ENCODE measurements at regions not wholly inside any gene's neighbourhood (a gene's known extent, or its start where the extent isn't known, plus 50 kb on each side); places are given as distances from the start of the nearest gene placed in this dataset.

DNA sequence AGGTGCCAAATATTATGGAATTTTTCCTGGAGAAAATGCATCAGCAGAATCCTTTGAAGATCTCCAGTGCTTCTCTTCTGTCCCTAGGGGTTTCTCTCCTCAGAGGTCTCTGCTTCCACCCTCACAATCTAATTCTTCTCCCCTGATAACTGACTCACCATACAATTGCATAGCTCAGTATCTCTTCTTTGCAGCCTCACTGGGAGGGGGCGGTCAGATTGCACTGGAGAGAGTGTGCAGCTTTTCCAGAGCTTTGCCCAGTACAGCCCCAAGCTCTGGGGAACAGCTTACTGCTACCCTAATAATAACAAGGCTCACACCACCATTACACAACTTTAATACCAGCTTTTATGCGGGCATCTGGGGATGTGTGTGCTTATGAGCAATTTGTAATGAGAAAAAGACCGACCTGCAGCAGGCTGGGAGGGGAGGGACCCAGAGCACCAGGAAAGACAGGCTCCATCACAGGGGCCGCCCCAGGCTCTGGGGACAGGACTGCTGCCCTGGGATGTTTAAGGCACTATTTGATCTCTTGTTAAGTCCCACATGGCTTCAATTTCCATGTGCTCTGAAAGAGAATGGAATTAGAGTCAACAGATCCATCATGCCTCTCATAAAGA lies 276.6 kb upstream of the SIX2 start:
- Mint-ChIP-seq H3K4me1 (ENCODE audit: low read depth, unreplicated experiment) (no peaks in the 10 kb centered on the region), H3K27me3 (ENCODE audit: unreplicated experiment) (peaks cover 5% of the 10 kb centered on the region), H3K27ac (ENCODE audit: unreplicated experiment) (no peak overlapping the region), H3K9me3 (ENCODE audit: unreplicated experiment) (peaks cover 3% of the 10 kb centered on the region), H3K36me3 (ENCODE audit: unreplicated experiment) (no peaks in the 10 kb centered on the region), H3K4me3 (ENCODE audit: unreplicated experiment) (no peak overlapping the region)
- no peak for DNase-seq
- TF ChIP-seq, protein P1, sequence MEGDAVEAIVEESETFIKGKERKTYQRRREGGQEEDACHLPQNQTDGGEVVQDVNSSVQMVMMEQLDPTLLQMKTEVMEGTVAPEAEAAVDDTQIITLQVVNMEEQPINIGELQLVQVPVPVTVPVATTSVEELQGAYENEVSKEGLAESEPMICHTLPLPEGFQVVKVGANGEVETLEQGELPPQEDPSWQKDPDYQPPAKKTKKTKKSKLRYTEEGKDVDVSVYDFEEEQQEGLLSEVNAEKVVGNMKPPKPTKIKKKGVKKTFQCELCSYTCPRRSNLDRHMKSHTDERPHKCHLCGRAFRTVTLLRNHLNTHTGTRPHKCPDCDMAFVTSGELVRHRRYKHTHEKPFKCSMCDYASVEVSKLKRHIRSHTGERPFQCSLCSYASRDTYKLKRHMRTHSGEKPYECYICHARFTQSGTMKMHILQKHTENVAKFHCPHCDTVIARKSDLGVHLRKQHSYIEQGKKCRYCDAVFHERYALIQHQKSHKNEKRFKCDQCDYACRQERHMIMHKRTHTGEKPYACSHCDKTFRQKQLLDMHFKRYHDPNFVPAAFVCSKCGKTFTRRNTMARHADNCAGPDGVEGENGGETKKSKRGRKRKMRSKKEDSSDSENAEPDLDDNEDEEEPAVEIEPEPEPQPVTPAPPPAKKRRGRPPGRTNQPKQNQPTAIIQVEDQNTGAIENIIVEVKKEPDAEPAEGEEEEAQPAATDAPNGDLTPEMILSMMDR (IDR thresholded peaks at IDR 0.05; ENCODE audit: partially characterized antibody, unreplicated experiment) = no peak

DNA sequence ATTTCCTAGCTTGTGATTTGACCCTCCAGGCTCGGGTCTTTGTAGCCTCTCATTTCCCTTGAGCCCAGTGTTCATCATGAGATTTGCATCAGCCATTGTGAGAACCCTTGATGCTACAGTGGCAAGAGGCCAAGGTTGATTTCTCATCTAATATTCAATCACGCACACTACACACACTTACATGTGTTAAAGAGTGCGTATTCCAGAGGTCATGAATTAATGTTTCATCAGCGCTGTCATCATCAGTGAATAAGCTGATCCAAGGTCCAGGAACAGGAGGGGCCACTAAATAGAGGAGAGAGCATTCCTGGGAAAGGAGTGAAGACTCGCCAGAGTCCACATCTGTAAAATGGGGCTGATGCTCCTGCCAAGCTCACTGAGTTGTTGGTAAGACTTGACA lies 276.1 kb upstream of the SIX2 start:
- no peak overlapping the region for H3K4me3 Mint-ChIP-seq (ENCODE audit: unreplicated experiment)
- H3K4me1 Mint-ChIP-seq (ENCODE audit: low read depth, unreplicated experiment) = no peaks in the 10 kb centered on the region
- H3K27ac Mint-ChIP-seq (ENCODE audit: unreplicated experiment) = no peak overlapping the region
- TF ChIP-seq, protein P1 (IDR thresholded peaks at IDR 0.05; ENCODE audit: partially characterized antibody, unreplicated experiment) = no peak
- DNase-seq = no peak
- H3K36me3 Mint-ChIP-seq (ENCODE audit: unreplicated experiment) = no peaks in the 10 kb centered on the region
- peaks cover 6% of the 10 kb centered on the region for H3K27me3 Mint-ChIP-seq (ENCODE audit: unreplicated experiment)
- H3K9me3 Mint-ChIP-seq (ENCODE audit: unreplicated experiment) = peaks cover 3% of the 10 kb centered on the region

DNA sequence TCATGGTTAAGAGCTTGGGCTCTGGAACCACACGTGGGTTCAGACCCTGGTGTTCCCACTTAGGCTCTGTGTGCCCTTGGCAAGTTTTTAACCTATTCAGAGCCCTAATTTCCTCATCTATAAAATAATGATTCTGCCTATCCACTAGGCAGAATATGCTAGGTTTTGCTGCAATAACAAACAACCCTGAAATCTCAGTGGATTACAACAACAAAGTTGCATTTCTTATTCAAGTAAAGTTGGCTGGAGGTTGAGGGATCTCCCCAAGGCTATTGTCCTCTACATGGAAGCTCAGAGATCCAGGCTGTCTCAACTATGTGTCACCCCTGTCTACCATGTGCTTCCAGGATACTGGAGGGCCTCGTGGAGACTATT lies 275.4 kb upstream of the SIX2 start:
- peaks cover 3% of the 10 kb centered on the region for H3K9me3 Mint-ChIP-seq (ENCODE audit: unreplicated experiment)
- H3K4me1 Mint-ChIP-seq (ENCODE audit: low read depth, unreplicated experiment) = no peaks in the 10 kb centered on the region
- no peak overlapping the region for H3K27ac Mint-ChIP-seq (ENCODE audit: unreplicated experiment)
- no peaks in the 10 kb centered on the region for H3K36me3 Mint-ChIP-seq (ENCODE audit: unreplicated experiment)
- H3K27me3 Mint-ChIP-seq (ENCODE audit: unreplicated experiment) = peaks cover 6% of the 10 kb centered on the region
- DNase-seq = no peak
- no peak overlapping the region for H3K4me3 Mint-ChIP-seq (ENCODE audit: unreplicated experiment)
- TF ChIP-seq, protein P1 (IDR thresholded peaks at IDR 0.05; ENCODE audit: partially characterized antibody, unreplicated experiment) = no peak

DNA sequence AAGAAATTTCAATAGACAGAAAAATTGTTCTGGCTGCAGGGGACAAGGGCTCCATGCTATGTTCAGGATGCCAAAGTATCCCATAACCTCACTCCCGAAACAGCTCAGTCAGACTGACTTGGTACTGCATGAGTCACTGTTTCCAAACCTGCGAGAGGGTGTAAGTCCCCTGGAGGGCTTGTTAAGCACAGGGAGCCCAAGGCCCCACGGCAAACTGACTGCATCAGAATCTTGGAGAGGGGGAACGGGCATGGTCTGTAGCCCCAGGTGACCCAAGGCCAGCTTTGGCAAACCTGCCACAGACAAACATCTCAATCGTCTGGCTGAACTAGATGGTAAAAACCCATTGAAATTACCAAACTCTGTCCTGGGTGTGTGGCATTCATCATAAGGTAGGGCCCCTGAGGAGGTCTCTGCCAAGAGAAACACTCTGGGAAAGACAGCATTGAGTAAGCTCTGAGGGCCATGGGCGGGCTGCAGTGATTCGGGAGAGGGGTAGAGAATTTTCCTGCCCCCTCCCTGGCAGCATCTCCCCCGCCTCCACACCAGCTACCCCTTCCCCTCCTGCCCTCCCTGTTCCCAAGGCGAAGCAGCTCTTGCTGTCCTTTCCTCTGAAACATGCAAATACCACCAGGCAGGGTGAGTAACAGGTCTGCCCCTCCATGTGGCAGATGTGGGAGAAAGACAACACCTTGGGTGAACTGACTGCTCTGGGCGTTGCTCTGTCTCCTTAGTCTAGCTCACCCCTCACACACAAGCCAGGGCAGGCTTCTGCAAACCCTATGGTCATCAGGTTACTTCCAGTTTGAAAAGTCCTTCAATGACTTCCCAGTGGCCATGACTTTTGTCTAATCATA lies 274.7 kb upstream of the SIX2 start:
- Mint-ChIP-seq H3K4me1 (ENCODE audit: low read depth, unreplicated experiment) (no peaks in the 10 kb centered on the region), H3K4me3 (ENCODE audit: unreplicated experiment) (no peak overlapping the region), H3K27ac (ENCODE audit: unreplicated experiment) (no peak overlapping the region), H3K27me3 (ENCODE audit: unreplicated experiment) (peaks cover 6% of the 10 kb centered on the region), H3K9me3 (ENCODE audit: unreplicated experiment) (peaks cover 2% of the 10 kb centered on the region), H3K36me3 (ENCODE audit: unreplicated experiment) (no peaks in the 10 kb centered on the region)
- TF ChIP-seq, protein P1 (IDR thresholded peaks at IDR 0.05; ENCODE audit: partially characterized antibody, unreplicated experiment) = no peak
- DNase-seq = no peak

DNA sequence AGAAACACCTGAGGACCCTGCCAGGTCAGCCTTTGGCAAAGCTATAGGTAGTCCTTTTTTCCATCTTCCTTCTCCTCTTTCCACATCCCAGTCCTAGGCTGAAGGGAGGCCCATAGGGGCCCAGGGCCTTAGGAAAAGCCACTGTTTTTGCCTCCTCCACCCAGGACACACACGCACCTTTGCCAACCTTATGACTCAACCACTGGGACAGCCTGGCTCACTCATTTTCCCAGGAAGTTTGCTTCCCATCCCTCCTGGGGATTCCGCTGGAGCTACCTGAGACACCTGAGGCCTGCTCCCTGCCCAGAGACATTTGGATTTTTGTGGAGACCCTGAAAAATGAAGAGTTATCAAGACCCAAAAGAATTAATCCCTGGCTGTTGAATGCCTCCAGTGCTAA lies 273.4 kb upstream of the SIX2 start:
- Mint-ChIP-seq H3K9me3 (ENCODE audit: unreplicated experiment) (peaks cover 2% of the 10 kb centered on the region), H3K4me3 (ENCODE audit: unreplicated experiment) (no peak overlapping the region), H3K4me1 (ENCODE audit: low read depth, unreplicated experiment) (no peaks in the 10 kb centered on the region), H3K27me3 (ENCODE audit: unreplicated experiment) (peaks cover 3% of the 10 kb centered on the region), H3K27ac (ENCODE audit: unreplicated experiment) (no peak overlapping the region), H3K36me3 (ENCODE audit: unreplicated experiment) (no peaks in the 10 kb centered on the region)
- TF ChIP-seq, protein P1 (IDR thresholded peaks at IDR 0.05; ENCODE audit: partially characterized antibody, unreplicated experiment) = no peak
- no peak for DNase-seq
